H1 (cell line): ENCODE measurements at regions not wholly inside any gene's neighbourhood (a gene's known extent, or its start where the extent isn't known, plus 50 kb on each side); places are given as distances from the start of the nearest gene placed in this dataset.

Source experiments
- CTCF ChIA-PET: fragments of 300-600 bp; sonication (Branson Sonifier 250); formaldehyde crosslinking; loops from one replicate; lab custom pipeline; 2021; ENCODE audit not compliant: partially characterized antibody; lab: Charles Lee
- POLR2A ChIA-PET: fragments of 300-600 bp; sonication (Branson Sonifier 250); formaldehyde crosslinking; loops from one replicate; lab custom pipeline; 2021; ENCODE audit warnings: inconsistent platforms; ENCODE audit not compliant: partially characterized antibody; lab: Charles Lee
- DNase-seq, 2 experiments: peaks; one replicate each; pipeline versions ENCODE4 v3.0.0 to v3.0.0-alpha.2; 2010 to 2022; ENCODE audit warnings: low spot score in 2 of 2, low read depth in 1 of 2, mixed read lengths in 1 of 2
- FAIRE-seq: peaks from 2 replicates; lab custom pipeline; 2011; peaks lifted over from hg19 to GRCh38; lab: Jason Lieb, UNC
- H2AFZ ChIP-seq: 2 replicates; pipeline ENCODE4 v1.8.1; 2012; ENCODE audit warnings: low read length, inconsistent platforms
- H2AK5ac ChIP-seq: 2 replicates; pipeline ENCODE4 v1.6.1; 2013; ENCODE audit warnings: low read depth, low read length
- H2BK120ac ChIP-seq: replicated peaks from 2 replicates; pipeline ENCODE3; 2013; ENCODE audit warnings: low read depth, low read length, inconsistent platforms
- H2BK12ac ChIP-seq: 2 replicates; pipeline ENCODE4 v1.6.1; 2013; ENCODE audit warnings: low read depth, low read length
- H2BK15ac ChIP-seq: 2 replicates; pipeline ENCODE4 v1.6.1; 2013; ENCODE audit warnings: low read length
- H2BK20ac ChIP-seq: 2 replicates; pipeline ENCODE4 v1.6.1; 2013; ENCODE audit warnings: low read length
- H2BK5ac ChIP-seq: 2 replicates; pipeline ENCODE4 v1.6.1; 2013; ENCODE audit warnings: low read depth, low read length
- H3K14ac ChIP-seq: 2 replicates; pipeline ENCODE4 v1.6.1; 2013; ENCODE audit warnings: inconsistent platforms; ENCODE audit not compliant: insufficient read length
- H3K18ac ChIP-seq: 2 replicates; pipeline ENCODE4 v1.6.1; 2013; ENCODE audit warnings: low read length; ENCODE audit errors: extremely low read depth
- H3K23ac ChIP-seq: 2 replicates; pipeline ENCODE4 v1.6.1; 2013; ENCODE audit warnings: inconsistent platforms; ENCODE audit not compliant: insufficient read length
- H3K23me2 ChIP-seq: 2 replicates; pipeline ENCODE4 v1.6.1; 2013; ENCODE audit warnings: low read depth, low read length
- H3K27ac ChIP-seq: 2 replicates; pipeline ENCODE4 v1.6.1; 2011; ENCODE audit warnings: low read depth, low read length, inconsistent platforms
- H3K27me3 ChIP-seq, 4 experiments: replicated peaks in 1 of 4; 1 replicate in 1 of 4; 2 replicates in 3 of 4; pipeline versions ENCODE4 v1.6.1 to v1.8.1; 2011 to 2013; ENCODE audit warnings: low read length in 3 of 4, mild to moderate bottlenecking in 3 of 4, inconsistent platforms in 2 of 4, mixed read lengths in 2 of 4, moderate library complexity in 1 of 4; ENCODE audit not compliant: control insufficient read depth in 3 of 4, insufficient read depth in 3 of 4; ENCODE audit errors: extremely low read depth in 1 of 4
- H3K36me3 ChIP-seq, 4 experiments: 2 replicates each; pipeline versions ENCODE4 v1.6.1 to v1.8.1; 2011 to 2013; ENCODE audit warnings: mild to moderate bottlenecking in 4 of 4, low read length in 3 of 4, moderate library complexity in 2 of 4, control low read depth in 1 of 4, inconsistent platforms in 1 of 4; ENCODE audit not compliant: insufficient read depth in 4 of 4, control insufficient read depth in 2 of 4
- H3K4ac ChIP-seq: replicated peaks from 2 replicates; pipeline ENCODE3; 2013; ENCODE audit warnings: low read length, low read depth, mixed read lengths, inconsistent platforms; ENCODE audit not compliant: insufficient read length
- H3K4me1 ChIP-seq, 4 experiments: replicated peaks in 1 of 4; 1 replicate in 1 of 4; 2 replicates in 3 of 4; pipeline versions ENCODE4 v1.6.1 to v1.8.1; 2011 to 2013; ENCODE audit warnings: low read length in 3 of 4, inconsistent platforms in 2 of 4, mixed read lengths in 1 of 4; ENCODE audit not compliant: insufficient read depth in 4 of 4, control insufficient read depth in 3 of 4
- H3K4me2 ChIP-seq, 2 experiments: 2 replicates each; pipeline versions ENCODE4 v1.6.1 to v1.8.1; 2011 to 2013; ENCODE audit warnings: low read depth in 2 of 2, low read length in 2 of 2, control low read depth in 1 of 2, inconsistent platforms in 1 of 2, mild to moderate bottlenecking in 1 of 2; ENCODE audit not compliant: insufficient read depth in 1 of 2
- H3K4me3 ChIP-seq, 4 experiments: fragments of 200-600, 300-600 bp in 1 of 4; sonication (generic), shearing (Covaris generic), sonication (Bioruptor Twin) in 1 of 4; 2 replicates each; pipeline versions ENCODE4 v1.5.1 to v1.8.1; 2011 to 2016; ENCODE audit warnings: low read length in 4 of 4, low read depth in 3 of 4, control low read depth in 2 of 4, inconsistent platforms in 2 of 4, mild to moderate bottlenecking in 2 of 4, mixed read lengths in 1 of 4, moderate library complexity in 1 of 4; ENCODE audit not compliant: insufficient read depth in 2 of 4; ENCODE audit errors: extremely low read depth in 1 of 4
- H3K56ac ChIP-seq: replicated peaks from 2 replicates; pipeline ENCODE3; 2013; ENCODE audit warnings: low read depth, mild to moderate bottlenecking, mixed read lengths, low read length, inconsistent platforms; ENCODE audit not compliant: insufficient read length
- H3K79me1 ChIP-seq: 2 replicates; pipeline ENCODE4 v1.6.1; 2013; ENCODE audit warnings: low read depth, low read length, control low read depth
- H3K79me2 ChIP-seq, 2 experiments: 2 replicates each; pipeline versions ENCODE4 v1.6.1 to v1.8.1; 2012 to 2013; ENCODE audit warnings: low read length in 2 of 2, mild to moderate bottlenecking in 2 of 2, inconsistent platforms in 1 of 2; ENCODE audit not compliant: insufficient read depth in 2 of 2, control insufficient read depth in 1 of 2
- H3K9ac ChIP-seq, 4 experiments: replicated peaks in 1 of 4; 1 replicate in 1 of 4; 2 replicates in 3 of 4; pipeline versions ENCODE4 v1.6.1 to v1.8.1; 2011 to 2013; ENCODE audit warnings: low read depth in 3 of 4, low read length in 3 of 4, control low read depth in 2 of 4, mild to moderate bottlenecking in 2 of 4, moderate library complexity in 2 of 4, inconsistent platforms in 1 of 4; ENCODE audit errors: extremely low read depth in 1 of 4
- H3K9me3 ChIP-seq, 2 experiments: 2 replicates each; pipeline versions ENCODE4 v1.6.1 to v1.8.1; 2012 to 2013; ENCODE audit warnings: mild to moderate bottlenecking in 2 of 2, moderate library complexity in 2 of 2, control low read depth in 1 of 2, inconsistent platforms in 1 of 2, low read depth in 1 of 2, low read length in 1 of 2, mixed read lengths in 1 of 2; ENCODE audit not compliant: insufficient read depth in 2 of 2
- H4K20me1 ChIP-seq, 2 experiments: replicated peaks in 1 of 2; 2 replicates each; pipeline versions ENCODE3 to v1.8.1; 2011 to 2013; ENCODE audit warnings: inconsistent platforms in 2 of 2, low read length in 2 of 2, mild to moderate bottlenecking in 1 of 2; ENCODE audit not compliant: insufficient read depth in 2 of 2, control insufficient read depth in 1 of 2
- H4K5ac ChIP-seq: 2 replicates; pipeline ENCODE4 v1.6.1; 2013; ENCODE audit warnings: low read length, low read depth, mixed read lengths, inconsistent platforms; ENCODE audit not compliant: insufficient read length
- H4K8ac ChIP-seq: 2 replicates; pipeline ENCODE4 v1.8.0; 2013; ENCODE audit warnings: mild to moderate bottlenecking, moderate library complexity, low read length, inconsistent platforms; ENCODE audit not compliant: insufficient read depth; ENCODE audit errors: extremely low read depth
- H4K91ac ChIP-seq: replicated peaks from 2 replicates; pipeline ENCODE3; 2013; ENCODE audit warnings: low read length, mixed read lengths, inconsistent platforms; ENCODE audit not compliant: insufficient read length
- ASH2L ChIP-seq: fragments of 200-600, 300-600 bp; sonication (generic); IDR thresholded peaks from one replicate; pipeline ENCODE4 v1.7.1; 2017; ENCODE audit warnings: low read length
- CBX5 ChIP-seq: fragments of 300-800, 300-1000 bp; sonication (generic); IDR thresholded peaks from 2 replicates; pipeline ENCODE4 v1.7.1; 2016; ENCODE audit warnings: antibody characterized with exemption, low read length, low read depth
- FOSL1 ChIP-seq: IDR thresholded peaks from 2 replicates; pipeline ENCODE4 v1.6.1; 2011; ENCODE audit warnings: mild to moderate bottlenecking, low read depth, low read length, moderate library complexity; ENCODE audit not compliant: insufficient read depth
- RBBP5 ChIP-seq: IDR thresholded peaks from 2 replicates; pipeline ENCODE4 v1.7.1; 2012; ENCODE audit warnings: low read depth, mild to moderate bottlenecking, inconsistent platforms, low read length, moderate library complexity, borderline replicate concordance
- RFX5 ChIP-seq: IDR thresholded peaks from 2 replicates; pipeline ENCODE4 v1.6.1; 2011; ENCODE audit warnings: low read depth, low read length, improper control_type of control experiment, borderline replicate concordance
- SRF ChIP-seq: IDR thresholded peaks from 2 replicates; pipeline ENCODE4 v1.6.1; 2011; ENCODE audit warnings: mild to moderate bottlenecking, low read depth, low read length, moderate library complexity
- SUZ12 ChIP-seq: fragments of 200-600 bp; sonication (generic); IDR thresholded peaks from 2 replicates; pipeline ENCODE4 v1.6.1; 2012; ENCODE audit warnings: mild to moderate bottlenecking, inconsistent platforms, low read length, moderate library complexity, mixed read lengths
- WGBS, 2 experiments: shearing (Covaris generic) in 1 of 2; methylation state at CpG; one replicate each; pipeline versions ENCODE4 v1.1.6 to v1.1.7; 2013 to 2015; ENCODE audit warnings: low lambda C conversion rate in 2 of 2, mixed read lengths in 2 of 2, inconsistent platforms in 1 of 2, low coverage in 1 of 2, missing lambda C conversion rate in 1 of 2; ENCODE audit not compliant: insufficient replicate concordance in 2 of 2, insufficient coverage in 1 of 2, insufficient read length in 1 of 2; ENCODE audit errors: extremely low coverage in 1 of 2, missing lambda C conversion rate in 1 of 2; 5-methylcytosine and 5-hydroxymethylcytosine counted together
- TF ChIP-seq, protein P1 (sequence below): IDR thresholded peaks from 2 replicates; pipeline ENCODE4 v1.6.1; 2012; ENCODE audit warnings: inconsistent platforms

DNA sequence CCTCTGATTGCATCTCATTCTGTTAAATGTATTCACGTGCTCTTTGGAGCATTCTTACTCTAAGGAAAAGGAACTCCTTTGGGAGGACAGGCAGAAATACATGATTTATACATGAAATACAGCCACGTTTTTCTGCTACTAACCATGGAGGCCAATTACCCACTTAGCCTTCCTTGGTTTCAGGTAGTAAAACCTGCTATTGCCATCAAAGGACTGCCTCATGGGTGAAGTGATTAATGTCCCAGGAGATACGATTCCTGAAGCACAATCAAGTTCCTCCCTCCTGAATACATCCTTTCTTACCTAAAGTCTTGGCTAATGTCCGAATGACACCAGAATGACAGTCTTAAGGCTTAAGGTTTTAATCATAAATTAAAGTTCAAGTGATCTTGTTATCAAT, 58.5 kb upstream of the PIK3CG start:
- Histone ChIP-seq H3K18ac (no peak overlapping the region), H2BK20ac (no peak overlapping the region), H2BK15ac (no peak overlapping the region), H3K4me2 (no peak overlapping the region), H3K4ac (no peak overlapping the region), H3K27me3 (no peaks in the 10 kb centered on the region; a peak in 1 of 7 replicates), H3K4me1 (peaks cover 0 to 4% (median 1%) of the 10 kb centered on the region in 4 experiments; a peak in 3 of 7 replicates), H3K4me3 (no peak overlapping the region), H3K23me2 (no peaks in the 10 kb centered on the region), H2BK120ac (no peak overlapping the region), H3K23ac (no peak overlapping the region), H4K5ac (no peak overlapping the region), H3K79me2 (no peaks in the 10 kb centered on the region), H2AK5ac (no peak overlapping the region), H3K56ac (no peak overlapping the region), H3K9me3 (no peaks in the 10 kb centered on the region), H3K14ac (no peak overlapping the region), H3K27ac (no peak overlapping the region), H4K20me1 (no peaks in the 10 kb centered on the region), H2BK5ac (no peak overlapping the region), H4K8ac (no peak overlapping the region), H2AFZ (no peak overlapping the region), H3K9ac (no peak overlapping the region), H3K79me1 (no peaks in the 10 kb centered on the region), H2BK12ac (no peak overlapping the region), H4K91ac (no peak overlapping the region), H3K36me3 (no peaks in the 10 kb centered on the region)
- ChIA-PET POLR2A (no interaction called here), CTCF (interaction anchor here (1.2 kb wide), 1 partner anchor 13 kb away, joined by 3 read pairs; no protein-coding TSS in a partner anchor)
- TF ChIP-seq RFX5 (no peak), FOSL1 (no peak), SRF (no peak), ASH2L (no peak), CBX5 (no peak), RBBP5 (no peak), SUZ12 (no peak)
- TF ChIP-seq, protein P1, sequence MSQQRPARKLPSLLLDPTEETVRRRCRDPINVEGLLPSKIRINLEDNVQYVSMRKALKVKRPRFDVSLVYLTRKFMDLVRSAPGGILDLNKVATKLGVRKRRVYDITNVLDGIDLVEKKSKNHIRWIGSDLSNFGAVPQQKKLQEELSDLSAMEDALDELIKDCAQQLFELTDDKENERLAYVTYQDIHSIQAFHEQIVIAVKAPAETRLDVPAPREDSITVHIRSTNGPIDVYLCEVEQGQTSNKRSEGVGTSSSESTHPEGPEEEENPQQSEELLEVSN: no peak
- WGBS, 2 experiments: 86% methylated on average over 4 of the region's 4 CpGs; no CpG with 5 or more reads in 1 of the 2 experiments
- no peak for FAIRE-seq
- no peak for DNase-seq
